ENCODE measurements at regions not wholly inside any gene's neighbourhood (a gene's known extent, or its start where the extent isn't known, plus 50 kb on each side); places are given as distances from the start of the nearest gene placed in this dataset.

GRCh38 chr3:5787861-5788488 lies 600.5 kb downstream of the EDEM1 start:
- TF ChIP-seq CTCF (conservative IDR thresholded peaks at IDR 0.05; ENCODE audit: low read length) (no peak), EZH2phosphoT487 (IDR thresholded peaks at IDR 0.05; ENCODE audit: borderline replicate concordance, low read depth, low read length) (no peak)

Data from OCI-LY7 (cell line).